Neuronal stem cell (in vitro differentiated cells): ENCODE measurements at regions not wholly inside any gene's neighbourhood (a gene's known extent, or its start where the extent isn't known, plus 50 kb on each side); places are given as distances from the start of the nearest gene placed in this dataset.

ENCODE experiments used
- DNase-seq: peaks from one replicate; pipeline ENCODE4 v3.0.0-alpha.2; 2013; ENCODE audit warnings: low spot score
- H2AFZ ChIP-seq: one replicate; pipeline ENCODE4 v1.6.1; 2013; ENCODE audit warnings: mild to moderate bottlenecking, low read length, inconsistent platforms
- H2AK5ac ChIP-seq: 2 replicates; pipeline ENCODE4 v1.6.1; 2013; ENCODE audit warnings: low read depth, mild to moderate bottlenecking, inconsistent platforms, low read length, moderate library complexity, mixed read lengths
- H2BK120ac ChIP-seq: 2 replicates; pipeline ENCODE4 v1.6.1; 2013; ENCODE audit warnings: low read depth, mild to moderate bottlenecking, inconsistent platforms, low read length, moderate library complexity, mixed read lengths
- H2BK12ac ChIP-seq: one replicate; pipeline ENCODE4 v1.6.1; 2013; ENCODE audit warnings: low read length, inconsistent platforms
- H2BK15ac ChIP-seq: 2 replicates; pipeline ENCODE4 v1.6.1; 2013; ENCODE audit warnings: mild to moderate bottlenecking, low read length, inconsistent platforms, mixed read lengths
- H2BK5ac ChIP-seq: one replicate; pipeline ENCODE4 v1.6.1; 2013; ENCODE audit warnings: inconsistent platforms, mild to moderate bottlenecking, low read length, moderate library complexity
- H3K14ac ChIP-seq: one replicate; pipeline ENCODE4 v1.6.1; 2013; ENCODE audit warnings: low read length, inconsistent platforms
- H3K18ac ChIP-seq: 2 replicates; pipeline ENCODE4 v1.6.1; 2013; ENCODE audit warnings: low read length, inconsistent platforms
- H3K23ac ChIP-seq: 2 replicates; pipeline ENCODE4 v1.6.1; 2013; ENCODE audit warnings: low read depth, mild to moderate bottlenecking, mixed read lengths, low read length, inconsistent platforms; ENCODE audit not compliant: poor library complexity
- H3K27ac ChIP-seq: replicated peaks from 3 replicates; pipeline ENCODE4 v1.5.1; 2013; ENCODE audit warnings: low read length, inconsistent platforms
- H3K27me3 ChIP-seq, 3 experiments: 2 replicates each; pipeline ENCODE4 v1.6.1; 2013; ENCODE audit warnings: low read length in 3 of 3, mild to moderate bottlenecking in 2 of 3, inconsistent platforms in 1 of 3, low read depth in 1 of 3, mixed read lengths in 1 of 3, moderate library complexity in 1 of 3; ENCODE audit not compliant: control insufficient read depth in 3 of 3, insufficient read depth in 3 of 3
- H3K36me3 ChIP-seq, 2 donors: replicated peaks in 1 of 2; 2 replicates each; pipeline ENCODE4 v1.6.1; 2013; ENCODE audit warnings: low read length in 2 of 2; ENCODE audit not compliant: control insufficient read depth in 2 of 2, insufficient read depth in 2 of 2
- H3K4ac ChIP-seq: 2 replicates; pipeline ENCODE4 v1.6.1; 2013; ENCODE audit warnings: inconsistent platforms, mild to moderate bottlenecking, low read length, moderate library complexity
- H3K4me1 ChIP-seq, 2 donors: 1 replicate in 1 of 2; 2 replicates in 1 of 2; pipeline ENCODE4 v1.6.1; 2013; ENCODE audit warnings: low read length in 2 of 2, low read depth in 1 of 2; ENCODE audit not compliant: control insufficient read depth in 2 of 2, insufficient read depth in 1 of 2
- H3K4me2 ChIP-seq: one replicate; pipeline ENCODE4 v1.6.1; 2013; ENCODE audit warnings: mild to moderate bottlenecking, low read length, inconsistent platforms; ENCODE audit not compliant: insufficient read depth, poor library complexity, severe bottlenecking
- H3K4me3 ChIP-seq, 2 donors: 2 replicates each; pipeline ENCODE4 v1.5.1; 2013; ENCODE audit warnings: low read length in 2 of 2, mild to moderate bottlenecking in 2 of 2, inconsistent platforms in 1 of 2, moderate library complexity in 1 of 2
- H3K79me1 ChIP-seq: one replicate; pipeline ENCODE4 v1.6.1; 2013; ENCODE audit warnings: low read depth, mild to moderate bottlenecking, inconsistent platforms, low read length, moderate library complexity
- H3K9ac ChIP-seq: one replicate; pipeline ENCODE4 v1.6.1; 2013; ENCODE audit warnings: mild to moderate bottlenecking, low read depth, low read length, inconsistent platforms; ENCODE audit not compliant: poor library complexity
- H3K9me3 ChIP-seq, 2 donors: replicated peaks in 1 of 2; 2 replicates each; pipeline versions ENCODE3 to v1.6.1; 2013; ENCODE audit warnings: low read length in 2 of 2, mild to moderate bottlenecking in 2 of 2, inconsistent platforms in 1 of 2, low read depth in 1 of 2, mixed read lengths in 1 of 2, moderate library complexity in 1 of 2; ENCODE audit not compliant: control insufficient read depth in 2 of 2, insufficient read depth in 1 of 2
- H4K8ac ChIP-seq: one replicate; pipeline ENCODE4 v1.6.1; 2013; ENCODE audit warnings: low read depth, mild to moderate bottlenecking, inconsistent platforms, low read length, moderate library complexity
- H4K91ac ChIP-seq: one replicate; pipeline ENCODE4 v1.6.1; 2013; ENCODE audit warnings: low read length, low read depth, mild to moderate bottlenecking, inconsistent platforms; ENCODE audit not compliant: poor library complexity
- WGBS, 2 donors: extraction: QIAGEN DNeasy Blood & Tissue Kit; methylation state at CpG; one replicate each; pipeline ENCODE4 v1.1.7; 2013; ENCODE audit warnings: missing lambda C conversion rate in 2 of 2, mixed read lengths in 1 of 2; ENCODE audit not compliant: insufficient read length in 2 of 2, insufficient replicate concordance in 1 of 2; ENCODE audit errors: extremely low coverage in 2 of 2; 5-methylcytosine and 5-hydroxymethylcytosine counted together

DNA sequence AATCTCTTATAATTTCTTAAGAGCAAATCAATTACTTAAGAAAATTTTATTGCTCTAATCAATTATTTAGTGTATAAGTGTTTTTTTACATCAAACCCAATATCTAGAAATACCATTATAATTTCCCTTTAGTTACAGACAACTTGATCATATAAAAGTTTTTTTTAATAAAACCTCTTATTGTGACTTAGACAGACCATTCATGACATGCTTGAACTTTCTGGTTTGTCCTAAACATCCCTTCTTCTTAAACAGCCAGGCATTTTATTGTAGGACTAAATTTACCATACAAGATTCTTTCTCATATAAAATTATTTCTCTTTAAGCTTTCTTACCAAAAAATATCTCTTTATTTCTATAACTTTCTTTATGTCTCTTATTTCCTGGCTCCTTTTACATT, 164.5 kb downstream of the SUCNR1 start:
- no peak for DNase-seq
- H3K9me3 ChIP-seq, result peaks cover 0 to 5% of the 10 kb centered on the region in 2 donors

DNA sequence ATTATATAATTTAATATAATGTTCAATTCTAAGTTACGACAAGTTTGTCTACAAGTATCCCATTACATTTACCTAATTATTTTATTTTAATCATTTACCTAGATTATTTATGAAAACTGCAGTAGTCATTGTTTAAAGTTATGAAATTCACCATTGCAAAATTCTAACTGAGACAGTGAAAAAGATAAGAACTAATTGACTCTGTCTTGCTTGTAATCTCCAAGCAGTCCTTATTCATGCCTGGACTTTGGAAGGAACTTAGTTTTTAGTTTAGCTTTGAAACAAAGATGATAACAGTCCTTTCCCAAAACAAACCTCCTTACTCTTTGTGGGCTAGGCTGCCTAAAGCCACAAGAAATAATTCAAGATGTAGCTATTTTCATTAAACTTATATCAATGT, 165.0 kb downstream of the SUCNR1 start:
- no peak for DNase-seq
- H3K4ac ChIP-seq, result no peak overlapping the region
- H2BK12ac ChIP-seq, result no peak overlapping the region
- no peak overlapping the region for H4K8ac ChIP-seq
- H3K27me3 ChIP-seq, result no peaks in the 10 kb centered on the region
- no peak overlapping the region for H3K27ac ChIP-seq
- H3K9ac ChIP-seq, result no peak overlapping the region
- H2BK120ac ChIP-seq, result no peak overlapping the region
- H4K91ac ChIP-seq, result no peak overlapping the region
- no peak overlapping the region for H2BK15ac ChIP-seq
- no peak overlapping the region for H3K18ac ChIP-seq
- no peaks in the 10 kb centered on the region for H3K4me1 ChIP-seq
- WGBS, 2 donors, result no CpG with 5 or more reads among the region's 1 CpG
- no peak overlapping the region for H2BK5ac ChIP-seq
- no peak overlapping the region for H2AFZ ChIP-seq
- no peak overlapping the region for H2AK5ac ChIP-seq
- H3K4me3 ChIP-seq, result no peak overlapping the region
- H3K9me3 ChIP-seq, result peaks cover 0 to 5% of the 10 kb centered on the region in 2 donors
- H3K36me3 ChIP-seq, result no peaks in the 10 kb centered on the region
- H3K23ac ChIP-seq, result no peak overlapping the region
- no peak overlapping the region for H3K4me2 ChIP-seq
- H3K14ac ChIP-seq, result no peak overlapping the region
- no peaks in the 10 kb centered on the region for H3K79me1 ChIP-seq

More for the DNA sequence above, 164.5 kb downstream of the SUCNR1 start:
- Histone ChIP-seq H2AK5ac (no peak overlapping the region), H3K18ac (no peak overlapping the region), H3K4me1 (no peaks in the 10 kb centered on the region), H3K27ac (no peak overlapping the region), H3K36me3 (no peaks in the 10 kb centered on the region), H3K23ac (no peak overlapping the region), H3K79me1 (no peaks in the 10 kb centered on the region), H3K4me2 (no peak overlapping the region), H2BK120ac (no peak overlapping the region), H3K27me3 (no peaks in the 10 kb centered on the region), H3K4ac (no peak overlapping the region), H2BK5ac (no peak overlapping the region), H2AFZ (no peak overlapping the region), H4K8ac (no peak overlapping the region), H4K91ac (no peak overlapping the region), H2BK15ac (no peak overlapping the region), H2BK12ac (no peak overlapping the region), H3K9ac (no peak overlapping the region), H3K14ac (no peak overlapping the region), H3K4me3 (no peak overlapping the region)

DNA sequence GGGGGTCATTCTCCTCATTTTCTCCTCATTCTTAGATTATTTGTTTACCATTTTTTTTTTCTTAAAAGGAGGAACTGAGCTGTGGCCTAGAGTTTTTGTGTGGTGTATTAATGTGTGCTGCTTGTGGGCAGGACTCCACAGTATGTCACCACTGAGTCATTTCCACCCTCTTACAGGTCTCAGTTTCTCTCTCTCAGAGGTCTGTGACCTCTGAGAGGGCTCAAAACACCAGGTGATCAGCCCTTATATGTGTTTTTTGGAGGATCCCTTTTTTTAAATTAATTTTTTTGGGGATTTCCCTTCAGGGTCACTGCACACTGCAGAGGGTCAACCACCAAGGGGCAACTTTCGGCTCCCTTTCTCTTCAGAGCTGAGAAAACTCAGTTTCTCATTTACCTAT, 166.4 kb downstream of the SUCNR1 start:
- Histone ChIP-seq H3K14ac (no peak overlapping the region), H3K36me3 (no peaks in the 10 kb centered on the region), H3K4me2 (no peak overlapping the region), H3K18ac (no peak overlapping the region), H2AFZ (no peak overlapping the region), H2AK5ac (no peak overlapping the region), H2BK12ac (no peak overlapping the region), H3K9me3 (peaks cover 0 to 5% of the 10 kb centered on the region in 2 donors), H4K8ac (no peak overlapping the region), H2BK120ac (no peak overlapping the region), H3K4ac (no peak overlapping the region), H3K27ac (no peak overlapping the region), H2BK15ac (no peak overlapping the region), H3K23ac (no peak overlapping the region), H3K27me3 (no peaks in the 10 kb centered on the region), H3K9ac (no peak overlapping the region), H2BK5ac (no peak overlapping the region), H3K4me3 (no peak overlapping the region), H3K4me1 (no peaks in the 10 kb centered on the region), H4K91ac (no peak overlapping the region), H3K79me1 (no peaks in the 10 kb centered on the region)
- WGBS, 2 donors, result no CpG with 5 or more reads among the region's 1 CpG
- no peak for DNase-seq

DNA sequence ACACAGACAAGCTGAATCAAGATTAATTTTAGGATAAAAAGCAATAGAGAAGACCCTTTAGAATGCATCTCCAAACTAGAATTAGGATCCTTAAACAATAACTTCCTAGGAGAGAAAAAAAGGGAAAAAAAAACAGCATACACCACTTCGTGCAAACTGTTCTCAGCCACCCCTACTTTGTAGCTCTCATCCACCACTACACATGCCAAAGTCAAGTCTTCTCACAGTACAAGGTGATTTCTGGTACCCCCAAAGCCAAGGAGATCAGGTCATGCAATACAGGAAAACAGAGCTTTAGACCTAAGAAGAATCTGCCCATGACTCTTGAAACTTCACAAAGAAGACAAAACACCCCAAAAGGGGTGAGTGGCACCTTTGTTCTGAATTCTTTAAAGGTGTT, 166.9 kb downstream of the SUCNR1 start:
- no peaks in the 10 kb centered on the region for H3K36me3 ChIP-seq
- H3K14ac ChIP-seq, result no peak overlapping the region
- no peak overlapping the region for H4K8ac ChIP-seq
- H3K18ac ChIP-seq, result no peak overlapping the region
- H3K4me2 ChIP-seq, result no peak overlapping the region
- H3K9me3 ChIP-seq, result peaks cover 0 to 5% of the 10 kb centered on the region in 2 donors
- no peak overlapping the region for H2AFZ ChIP-seq
- no peak overlapping the region for H3K4ac ChIP-seq
- no peak overlapping the region for H2AK5ac ChIP-seq
- no peak overlapping the region for H3K23ac ChIP-seq
- H4K91ac ChIP-seq, result no peak overlapping the region
- H2BK120ac ChIP-seq, result no peak overlapping the region
- H3K4me3 ChIP-seq, result no peak overlapping the region
- no CpG with 5 or more reads among the region's 1 CpG for WGBS, 2 donors
- H2BK5ac ChIP-seq, result no peak overlapping the region
- H3K9ac ChIP-seq, result no peak overlapping the region
- no peak overlapping the region for H2BK15ac ChIP-seq
- H3K27ac ChIP-seq, result no peak overlapping the region
- no peaks in the 10 kb centered on the region for H3K4me1 ChIP-seq
- no peak for DNase-seq
- no peak overlapping the region for H2BK12ac ChIP-seq
- no peaks in the 10 kb centered on the region for H3K27me3 ChIP-seq
- no peaks in the 10 kb centered on the region for H3K79me1 ChIP-seq
